PFSK-1 (cell line): ENCODE measurements at regions not wholly inside any gene's neighbourhood (a gene's known extent, or its start where the extent isn't known, plus 50 kb on each side); places are given as distances from the start of the nearest gene placed in this dataset.

Source experiments
- FOXP2 ChIP-seq: optimal IDR thresholded peaks from 2 replicates; pipeline ENCODE3; 2011; ENCODE audit warnings: borderline replicate concordance, control low read depth, inconsistent platforms; ENCODE audit not compliant: insufficient read depth; ENCODE audit errors: extremely low read length, extremely low read depth
- POLR2AphosphoS5 ChIP-seq: IDR thresholded peaks from 2 replicates; pipeline ENCODE4 v1.6.1; 2012; ENCODE audit warnings: low read depth, mild to moderate bottlenecking, control low read depth, low read length, moderate library complexity
- REST ChIP-seq, 2 experiments: IDR thresholded peaks; 2 replicates each; pipeline versions ENCODE4 v1.6.1 to v1.8.0; 2011 to 2012; ENCODE audit warnings: low read depth in 2 of 2, low read length in 2 of 2, control low read depth in 1 of 2, inconsistent platforms in 1 of 2, mild to moderate bottlenecking in 1 of 2, moderate library complexity in 1 of 2; ENCODE audit not compliant: insufficient read depth in 1 of 2
- SIN3A ChIP-seq: IDR thresholded peaks from 2 replicates; pipeline ENCODE4 v1.6.1; 2012; ENCODE audit warnings: mild to moderate bottlenecking, low read length, moderate library complexity, borderline replicate concordance; ENCODE audit not compliant: insufficient read depth
- TAF1 ChIP-seq: IDR thresholded peaks from 2 replicates; pipeline ENCODE4 v1.6.1; 2012; ENCODE audit warnings: low read length, control low read depth, borderline replicate concordance; ENCODE audit not compliant: insufficient read depth

- TF ChIP-seq REST (IDR thresholded peaks at IDR 0.05; ENCODE audit: insufficient read depth in 1 of 2, low read depth in 2 of 2, low read length in 2 of 2) (no peak), POLR2AphosphoS5 (no peak), TAF1 (no peak), SIN3A (no peak), FOXP2 (no peak)
Observed at GRCh38 chr9:31733166-31733565, 651.3 kb upstream of the ACO1 start.

GRCh38 chr9:31736581-31737179 is 647.8 kb upstream of the ACO1 start:
- TF ChIP-seq POLR2AphosphoS5: no peak
- no peak for TF ChIP-seq SIN3A
- no peak for TF ChIP-seq REST (IDR thresholded peaks at IDR 0.05; ENCODE audit: insufficient read depth in 1 of 2, low read depth in 2 of 2, low read length in 2 of 2)
- no peak for TF ChIP-seq TAF1

- TF ChIP-seq SIN3A (no peak), REST (IDR thresholded peaks at IDR 0.05; ENCODE audit: insufficient read depth in 1 of 2, low read depth in 2 of 2, low read length in 2 of 2) (no peak), POLR2AphosphoS5 (no peak), FOXP2 (no peak), TAF1 (no peak)
Observed at GRCh38 chr9:31740705-31741104, 643.7 kb upstream of the ACO1 start.

GRCh38 chr9:31744589-31744988 is 639.9 kb upstream of the ACO1 start:
- TF ChIP-seq FOXP2 (no peak), REST (IDR thresholded peaks at IDR 0.05; ENCODE audit: insufficient read depth in 1 of 2, low read depth in 2 of 2, low read length in 2 of 2) (no peak), POLR2AphosphoS5 (no peak), SIN3A (no peak), TAF1 (no peak)

GRCh38 chr9:31745468-31745867 is 639.0 kb upstream of the ACO1 start:
- TF ChIP-seq TAF1: no peak
- TF ChIP-seq REST (IDR thresholded peaks at IDR 0.05; ENCODE audit: insufficient read depth in 1 of 2, low read depth in 2 of 2, low read length in 2 of 2): no peak
- no peak for TF ChIP-seq POLR2AphosphoS5
- no peak for TF ChIP-seq FOXP2
- TF ChIP-seq SIN3A: no peak
